ENCODE measurements at regions not wholly inside any gene's neighbourhood (a gene's known extent, or its start where the extent isn't known, plus 50 kb on each side); places are given as distances from the start of the nearest gene placed in this dataset.

DNA sequence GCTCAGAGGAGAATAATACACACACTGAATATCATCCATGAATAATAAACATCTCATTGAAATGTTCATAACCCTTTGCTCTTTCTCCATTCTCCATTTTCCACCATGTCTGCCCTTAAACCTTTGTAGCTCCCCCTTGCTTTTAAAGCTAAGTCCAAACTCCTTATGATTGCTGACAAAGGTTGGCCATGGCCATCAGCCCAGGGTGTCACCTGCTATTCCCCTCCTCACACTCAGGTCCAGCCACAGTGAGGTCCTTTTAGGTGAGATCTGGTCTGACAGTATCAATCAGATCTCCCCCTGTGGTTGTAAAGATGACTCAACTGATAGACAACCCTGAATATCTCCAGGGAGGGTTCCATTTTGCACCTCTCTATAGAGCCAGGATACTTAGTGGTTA, 181.5 kb upstream of the PDE1C start:
- DNase-seq (ENCODE audit: low spot score): no peak
- ATAC-seq (ENCODE audit: low FRiP score): no peak
- TF ChIP-seq, protein P1, sequence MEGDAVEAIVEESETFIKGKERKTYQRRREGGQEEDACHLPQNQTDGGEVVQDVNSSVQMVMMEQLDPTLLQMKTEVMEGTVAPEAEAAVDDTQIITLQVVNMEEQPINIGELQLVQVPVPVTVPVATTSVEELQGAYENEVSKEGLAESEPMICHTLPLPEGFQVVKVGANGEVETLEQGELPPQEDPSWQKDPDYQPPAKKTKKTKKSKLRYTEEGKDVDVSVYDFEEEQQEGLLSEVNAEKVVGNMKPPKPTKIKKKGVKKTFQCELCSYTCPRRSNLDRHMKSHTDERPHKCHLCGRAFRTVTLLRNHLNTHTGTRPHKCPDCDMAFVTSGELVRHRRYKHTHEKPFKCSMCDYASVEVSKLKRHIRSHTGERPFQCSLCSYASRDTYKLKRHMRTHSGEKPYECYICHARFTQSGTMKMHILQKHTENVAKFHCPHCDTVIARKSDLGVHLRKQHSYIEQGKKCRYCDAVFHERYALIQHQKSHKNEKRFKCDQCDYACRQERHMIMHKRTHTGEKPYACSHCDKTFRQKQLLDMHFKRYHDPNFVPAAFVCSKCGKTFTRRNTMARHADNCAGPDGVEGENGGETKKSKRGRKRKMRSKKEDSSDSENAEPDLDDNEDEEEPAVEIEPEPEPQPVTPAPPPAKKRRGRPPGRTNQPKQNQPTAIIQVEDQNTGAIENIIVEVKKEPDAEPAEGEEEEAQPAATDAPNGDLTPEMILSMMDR (IDR thresholded peaks at IDR 0.05): no peak

DNA sequence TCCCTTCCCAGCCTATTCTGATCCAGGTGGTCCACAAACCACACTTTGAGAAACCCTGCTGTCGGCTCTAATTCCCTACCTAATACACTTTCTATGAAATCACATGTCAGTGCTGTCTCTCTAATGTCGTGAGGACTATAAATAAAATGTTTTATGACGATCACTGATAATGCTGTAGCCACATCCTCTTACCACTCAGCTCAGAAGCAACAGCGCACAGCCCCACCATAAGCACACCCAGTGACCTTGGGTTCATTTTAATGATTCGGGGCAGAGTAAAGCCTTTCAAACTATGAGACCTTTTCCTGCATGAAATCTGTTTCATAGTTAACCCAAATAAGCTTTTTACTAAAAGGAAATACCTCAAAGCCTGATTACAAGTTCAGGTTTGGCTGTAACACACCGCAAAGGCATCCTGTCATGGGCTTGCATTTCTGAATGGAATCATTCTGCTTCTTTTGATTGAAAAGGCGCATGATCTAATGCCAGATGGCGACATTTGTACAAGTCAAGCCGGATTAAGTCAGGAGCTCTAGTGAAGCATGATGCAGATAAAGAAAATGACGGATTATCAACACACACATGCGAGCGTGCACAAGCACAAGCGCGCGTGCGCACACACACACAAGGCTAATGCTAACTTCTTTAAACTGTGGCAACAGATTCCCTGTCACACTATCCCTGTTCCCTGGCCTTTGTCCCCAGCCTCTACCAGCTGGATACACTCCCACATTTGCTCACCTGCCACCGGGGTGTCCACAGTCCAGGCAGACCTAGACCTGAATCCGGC, 180.5 kb upstream of the PDE1C start:
- TF ChIP-seq, protein P1 (IDR thresholded peaks at IDR 0.05): no peak
- DNase-seq (ENCODE audit: low spot score) (no peak), ATAC-seq (ENCODE audit: low FRiP score) (no peak)

DNA sequence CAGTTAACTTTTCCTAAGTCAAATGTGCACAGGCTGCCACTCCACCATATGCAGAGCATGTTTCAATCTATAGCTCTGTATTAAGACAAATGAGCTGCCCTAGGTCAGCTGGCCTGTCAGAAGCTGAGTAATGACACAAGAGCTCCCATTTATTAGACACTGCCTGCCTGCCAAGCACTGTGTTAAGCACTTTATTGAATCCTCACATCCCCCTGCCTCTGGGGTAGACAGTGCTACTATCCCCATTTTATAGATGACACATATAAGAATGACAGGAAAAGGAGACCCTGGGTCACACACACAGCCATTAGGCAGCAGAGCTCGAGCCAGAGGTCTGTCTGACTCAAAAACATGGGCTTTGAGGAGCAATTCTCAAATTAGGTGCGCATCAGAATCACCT, 179.8 kb upstream of the PDE1C start:
- DNase-seq (ENCODE audit: low spot score) (no peak), ATAC-seq (ENCODE audit: low FRiP score) (no peak)
- TF ChIP-seq, protein P1 (IDR thresholded peaks at IDR 0.05): no peak

DNA sequence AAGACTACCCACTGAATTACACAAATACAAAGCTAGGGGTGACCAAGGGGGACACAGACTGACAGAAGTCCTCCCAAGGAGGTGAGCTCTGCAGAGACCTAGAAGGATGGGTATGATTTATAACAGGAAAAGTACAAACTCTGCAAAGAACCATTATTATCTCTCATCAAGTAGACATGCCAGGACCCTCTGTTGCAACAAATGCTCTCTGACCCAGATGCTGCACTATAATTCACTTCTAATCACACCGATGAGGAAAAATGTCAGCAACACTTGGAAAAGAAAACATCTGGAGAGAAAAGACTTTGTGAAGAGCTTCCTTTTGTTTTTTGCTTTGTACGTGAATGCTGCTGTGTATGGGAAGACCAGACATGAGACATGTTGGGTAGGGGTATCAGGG, 178.3 kb upstream of the PDE1C start:
- DNase-seq (ENCODE audit: low spot score) (no peak), ATAC-seq (ENCODE audit: low FRiP score) (no peak)
- TF ChIP-seq, protein P1 (IDR thresholded peaks at IDR 0.05): no peak

DNA sequence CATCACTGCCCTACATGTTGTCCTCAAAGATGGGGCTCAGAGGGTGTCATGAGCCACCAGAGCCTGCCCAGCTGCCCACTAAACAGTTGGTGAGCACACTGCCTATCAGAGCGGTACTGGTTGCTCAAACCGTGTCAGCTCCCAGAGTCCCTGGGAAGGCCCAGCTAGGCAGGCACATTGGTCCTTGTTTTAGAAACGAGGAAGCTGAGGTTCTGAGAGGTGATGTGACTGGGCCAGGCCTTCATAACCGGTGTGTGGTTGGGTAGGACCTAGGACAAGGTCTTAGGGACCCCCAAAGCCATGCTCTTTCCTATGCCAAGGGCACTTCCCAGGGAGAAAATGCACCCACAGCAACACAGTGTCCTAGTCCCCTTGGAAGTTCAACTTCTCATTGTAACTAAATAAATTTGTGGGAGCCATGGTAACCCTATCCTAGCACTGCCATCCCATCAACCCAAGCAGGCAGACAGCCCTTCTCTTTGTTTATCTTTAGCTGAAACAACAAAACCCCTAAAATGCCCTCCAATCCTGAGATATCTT, 174.7 kb upstream of the PDE1C start:
- DNase-seq (ENCODE audit: low spot score) (no peak), ATAC-seq (ENCODE audit: low FRiP score) (no peak)
- TF ChIP-seq, protein P1 (IDR thresholded peaks at IDR 0.05): no peak

DNA sequence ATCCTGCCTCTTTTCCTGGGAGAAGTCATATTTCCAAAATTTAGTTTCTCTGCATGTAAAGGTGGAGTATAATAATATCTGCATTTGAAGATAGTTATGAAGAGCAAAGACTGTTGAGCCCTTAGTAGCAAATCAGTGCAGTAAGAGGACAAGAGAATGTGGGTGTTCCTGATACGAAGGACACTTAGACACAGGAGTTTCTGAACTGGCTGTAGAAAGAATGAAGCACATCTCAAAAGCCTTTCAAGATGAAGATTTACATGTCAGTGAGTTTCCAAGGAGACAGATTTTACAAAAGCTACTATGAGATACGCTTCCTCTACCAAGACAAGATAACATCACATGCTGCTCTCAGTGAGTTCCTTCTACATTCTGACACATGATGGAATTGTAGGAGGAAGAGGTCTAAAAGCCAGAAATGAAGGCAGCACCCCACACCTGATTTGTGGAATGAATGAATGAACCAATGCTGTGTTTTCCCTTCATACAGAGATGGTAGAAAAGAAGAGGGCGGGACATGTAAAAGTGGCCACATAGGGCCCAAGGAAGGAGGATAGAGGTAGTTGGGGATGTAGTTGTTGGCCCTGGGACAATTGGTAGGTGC, 173.6 kb upstream of the PDE1C start:
- ATAC-seq (ENCODE audit: low FRiP score) (no peak), DNase-seq (ENCODE audit: low spot score) (no peak)
- TF ChIP-seq, protein P1 (IDR thresholded peaks at IDR 0.05): no peak

DNA sequence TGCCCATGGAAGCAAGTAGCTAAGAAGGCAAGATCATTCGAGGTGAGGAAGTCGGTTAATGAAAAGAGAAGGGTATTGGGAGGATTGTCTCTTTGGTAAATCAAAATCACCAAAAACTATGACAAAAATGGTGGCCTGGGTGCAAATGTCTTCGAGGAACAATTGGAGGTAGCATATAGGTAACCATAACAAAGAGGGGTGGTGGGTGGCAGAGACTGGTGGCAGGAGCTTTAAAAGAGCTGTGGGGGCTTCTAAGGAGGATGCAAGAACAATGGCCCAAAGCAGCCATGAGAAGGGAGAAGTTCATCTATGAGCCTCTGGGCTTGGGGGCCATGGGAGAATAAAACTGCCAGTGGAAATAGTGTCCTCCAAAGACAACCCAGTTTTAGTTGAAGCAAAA, 172.2 kb upstream of the PDE1C start:
- ATAC-seq (ENCODE audit: low FRiP score): no peak

More for the DNA sequence above, 172.2 kb upstream of the PDE1C start:
- no peak for DNase-seq (ENCODE audit: low spot score)
- TF ChIP-seq, protein P1 (IDR thresholded peaks at IDR 0.05): no peak

Data from omental fat pad (tissue), 3 donors.